IMR-90 (cell line): ENCODE measurements at regions not wholly inside any gene's neighbourhood (a gene's known extent, or its start where the extent isn't known, plus 50 kb on each side); places are given as distances from the start of the nearest gene placed in this dataset.
A peak's percentile ranks its signal among the peaks of the same experiment; 100 is the strongest.

ENCODE experiments used
- ATAC-seq: fragments of 200-7000 bp; cut with Tn5 transposase; 2 replicates; pipeline ENCODE4 v1.9.1; 2020; ENCODE audit warnings: low read depth, mild to moderate bottlenecking, moderate library complexity
- BruUV-seq: library from RNA; stranded (reverse); fragments of 400-500 nt; replicated peaks from 2 replicates; lab custom pipeline; 2021; lab: Mats Ljungman, UMichigan
- CTCF ChIA-PET: fragments of 300-600 bp; formaldehyde crosslinking; extraction: SDS; loops from one replicate; lab custom pipeline; 2021; ENCODE audit warnings: antibody characterized with exemption; lab: Yijun Ruan, JAX
- POLR2A ChIA-PET: fragments of 300-600 bp; sonication (Branson Sonifier 250); formaldehyde crosslinking; loops from one replicate; lab custom pipeline; 2022; ENCODE audit warnings: antibody characterized with exemption; ENCODE audit not compliant: unreplicated experiment; lab: Charles Lee
- DNase-seq: peaks from one replicate; pipeline ENCODE4 v3.0.0; 2013
- H2AFZ ChIP-seq: replicated peaks from 2 replicates; pipeline ENCODE3; 2013; ENCODE audit warnings: low read length, mild to moderate bottlenecking; ENCODE audit not compliant: poor library complexity
- H2AK5ac ChIP-seq: 2 replicates; pipeline ENCODE4 v1.6.1; 2013; ENCODE audit warnings: low read depth, low read length, inconsistent platforms
- H2AK9ac ChIP-seq: replicated peaks from 2 replicates; pipeline ENCODE3; 2013; ENCODE audit warnings: mild to moderate bottlenecking, low read depth, low read length, moderate library complexity; ENCODE audit not compliant: poor library complexity
- H2BK120ac ChIP-seq: 2 replicates; pipeline ENCODE4 v1.6.1; 2013; ENCODE audit warnings: low read depth, low read length, inconsistent platforms
- H2BK15ac ChIP-seq: 3 replicates; pipeline ENCODE4 v1.6.1; 2013; ENCODE audit warnings: low read depth, low read length, inconsistent platforms
- H2BK20ac ChIP-seq: 2 replicates; pipeline ENCODE4 v1.6.1; 2013; ENCODE audit warnings: low read depth, mild to moderate bottlenecking, inconsistent platforms, low read length, moderate library complexity
- H2BK5ac ChIP-seq: 2 replicates; pipeline ENCODE4 v1.6.1; 2013; ENCODE audit warnings: mild to moderate bottlenecking, low read depth, low read length, inconsistent platforms; ENCODE audit not compliant: poor library complexity, severe bottlenecking
- H3K14ac ChIP-seq: replicated peaks from 2 replicates; pipeline ENCODE4 v1.6.1; 2013; ENCODE audit warnings: low read depth, low read length, inconsistent platforms
- H3K18ac ChIP-seq: 2 replicates; pipeline ENCODE4 v1.6.1; 2013; ENCODE audit warnings: low read depth, low read length, control low read depth
- H3K23ac ChIP-seq: 2 replicates; pipeline ENCODE4 v1.6.1; 2013; ENCODE audit warnings: low read depth, low read length, inconsistent platforms
- H3K27ac ChIP-seq: 2 replicates; pipeline ENCODE4 v1.5.1; 2013; ENCODE audit warnings: mild to moderate bottlenecking, control low read depth, low read length; ENCODE audit not compliant: insufficient read depth
- H3K27me3 ChIP-seq: 2 replicates; pipeline ENCODE4 v1.6.1; 2013; ENCODE audit warnings: low read length; ENCODE audit not compliant: control insufficient read depth, insufficient read depth
- H3K36me3 ChIP-seq: 2 replicates; pipeline ENCODE4 v1.6.1; 2013; ENCODE audit warnings: low read length, mixed read lengths; ENCODE audit not compliant: control insufficient read depth, insufficient read depth
- H3K4ac ChIP-seq: 2 replicates; pipeline ENCODE4 v1.6.1; 2013; ENCODE audit warnings: low read depth, low read length, inconsistent platforms
- H3K4me1 ChIP-seq: 2 replicates; pipeline ENCODE4 v1.6.1; 2013; ENCODE audit warnings: low read length, mixed read lengths; ENCODE audit not compliant: control insufficient read depth, insufficient read depth
- H3K4me2 ChIP-seq: 2 replicates; pipeline ENCODE4 v1.6.1; 2013; ENCODE audit warnings: low read depth, mild to moderate bottlenecking, control low read depth, low read length, moderate library complexity
- H3K4me3 ChIP-seq: 2 replicates; pipeline ENCODE4 v1.5.1; 2013; ENCODE audit warnings: low read depth, mild to moderate bottlenecking, control low read depth, low read length, moderate library complexity; ENCODE audit not compliant: insufficient read depth
- H3K56ac ChIP-seq: 2 replicates; pipeline ENCODE4 v1.6.1; 2013; ENCODE audit warnings: low read length, inconsistent platforms; ENCODE audit not compliant: insufficient read depth; ENCODE audit errors: extremely low read depth
- H3K79me1 ChIP-seq, 2 experiments: 2 replicates each; pipeline ENCODE4 v1.6.1; 2013; ENCODE audit warnings: low read length in 2 of 2, inconsistent platforms in 1 of 2, low read depth in 1 of 2
- H3K9ac ChIP-seq: 2 replicates; pipeline ENCODE4 v1.6.1; 2013; ENCODE audit warnings: low read depth, low read length, control low read depth
- H3K9me1 ChIP-seq: 2 replicates; pipeline ENCODE4 v1.6.1; 2013; ENCODE audit warnings: low read length, inconsistent platforms; ENCODE audit not compliant: insufficient read depth
- H3K9me3 ChIP-seq: 2 replicates; pipeline ENCODE4 v1.6.1; 2013; ENCODE audit warnings: low read length; ENCODE audit not compliant: control insufficient read depth, insufficient read depth
- H4K20me1 ChIP-seq: 2 replicates; pipeline ENCODE4 v1.6.1; 2013; ENCODE audit warnings: low read length, inconsistent platforms; ENCODE audit not compliant: insufficient read depth
- H4K5ac ChIP-seq: 2 replicates; pipeline ENCODE4 v1.6.1; 2013; ENCODE audit warnings: mild to moderate bottlenecking, low read depth, low read length, control low read depth
- H4K8ac ChIP-seq, 2 experiments: 2 replicates each; pipeline ENCODE4 v1.6.1; 2013; ENCODE audit warnings: low read depth in 2 of 2, low read length in 2 of 2, control low read depth in 1 of 2, inconsistent platforms in 1 of 2
- H4K91ac ChIP-seq: 2 replicates; pipeline ENCODE4 v1.6.1; 2013; ENCODE audit warnings: low read depth, low read length, inconsistent platforms; ENCODE audit not compliant: insufficient read depth
- BHLHE40 ChIP-seq: fragments of 150-350 bp; IDR thresholded peaks from 2 replicates; pipeline ENCODE4 v1.6.1; 2016; ENCODE audit warnings: mild to moderate bottlenecking, low read depth, low read length
- CEBPB ChIP-seq: IDR thresholded peaks from 2 replicates; pipeline ENCODE4 v1.6.1; 2012; ENCODE audit warnings: low read depth, low read length, improper control_type of control experiment
- CHD1 ChIP-seq: IDR thresholded peaks from 2 replicates; pipeline ENCODE4 v1.6.1; 2012; ENCODE audit warnings: low read depth, low read length, improper control_type of control experiment
- CTCF ChIP-seq: conservative IDR thresholded peaks from 2 replicates; pipeline ENCODE4 v1.5.1; 2012; ENCODE audit warnings: mild to moderate bottlenecking, low read depth, low read length, improper control_type of control experiment
- ELK1 ChIP-seq: fragments of 150-350 bp; IDR thresholded peaks from 2 replicates; pipeline ENCODE4 v1.6.1; 2016; ENCODE audit warnings: low read depth, mild to moderate bottlenecking, low read length, moderate library complexity, borderline replicate concordance
- MAFK ChIP-seq: IDR thresholded peaks from 2 replicates; pipeline ENCODE4 v1.6.1; 2012; ENCODE audit warnings: low read depth, low read length, improper control_type of control experiment
- MAZ ChIP-seq: IDR thresholded peaks from 2 replicates; pipeline ENCODE4 v1.6.1; 2012; ENCODE audit warnings: low read depth, mild to moderate bottlenecking, low read length, improper control_type of control experiment, moderate library complexity, borderline replicate concordance
- MXI1 ChIP-seq: IDR thresholded peaks from 2 replicates; pipeline ENCODE4 v1.6.1; 2012; ENCODE audit warnings: low read depth, mild to moderate bottlenecking, low read length, moderate library complexity, borderline replicate concordance
- NFE2L2 ChIP-seq: fragments of 150-350 bp; IDR thresholded peaks from 2 replicates; pipeline ENCODE4 v1.6.1; 2016; ENCODE audit warnings: low read depth, mild to moderate bottlenecking, low read length
- POLR2A ChIP-seq: IDR thresholded peaks from 2 replicates; pipeline ENCODE4 v1.6.1; 2012; ENCODE audit warnings: mild to moderate bottlenecking, low read depth, low read length
- RAD21 ChIP-seq: IDR thresholded peaks from 2 replicates; pipeline ENCODE4 v1.6.1; 2012; ENCODE audit warnings: low read length, improper control_type of control experiment
- RCOR1 ChIP-seq: IDR thresholded peaks from 2 replicates; pipeline ENCODE4 v1.6.1; 2012; ENCODE audit warnings: mild to moderate bottlenecking, low read length, improper control_type of control experiment; ENCODE audit not compliant: insufficient replicate concordance
- RFX5 ChIP-seq: IDR thresholded peaks from 2 replicates; pipeline ENCODE4 v1.8.0; 2012; ENCODE audit warnings: low read depth, mild to moderate bottlenecking, low read length, moderate library complexity
- SMC3 ChIP-seq: fragments of 150-350 bp; IDR thresholded peaks from 2 replicates; pipeline ENCODE4 v1.6.1; 2016; ENCODE audit warnings: low read depth, mild to moderate bottlenecking, antibody characterized with exemption, low read length, moderate library complexity
- USF2 ChIP-seq: fragments of 150-350 bp; IDR thresholded peaks from 2 replicates; pipeline ENCODE4 v1.6.1; 2017; ENCODE audit warnings: mild to moderate bottlenecking, antibody characterized with exemption, low read length, low read depth
- WGBS, 2 experiments: methylation state at CpG; one replicate each; pipeline versions ENCODE4 v1.1.5 to v1.1.7; 2013; ENCODE audit warnings: missing lambda C conversion rate in 2 of 2; ENCODE audit not compliant: insufficient read length in 1 of 2; ENCODE audit errors: extremely low coverage in 2 of 2; 5-methylcytosine and 5-hydroxymethylcytosine counted together
- dilution Hi-C: fragments of 300-500 bp; cut with HindIII; formaldehyde crosslinking; loops from one replicate; pipeline ENCODE4 v1.14.3; 2018; ENCODE audit warnings: low sequenced_read_pairs; ENCODE audit not compliant: unreplicated experiment
- in situ Hi-C: fragments of 300-500 bp; cut with MboI; formaldehyde crosslinking; loops from 3 replicates; pipeline ENCODE4 v1.14.3; 2019; ENCODE audit warnings: low sequenced_read_pairs, inconsistent platforms, mixed read lengths
- intact Hi-C: fragments of 100-400 bp; cut with micrococcal nuclease; formaldehyde crosslinking; loops from 2 replicates; pipeline ENCODE4 v1.10.0; 2022

GRCh38 chrX:550514-550913 lies 80.1 kb upstream of the SHOX start:
- Histone ChIP-seq H3K14ac (no peak overlapping the region), H2AFZ (no peak overlapping the region), H2BK120ac (no peak overlapping the region), H3K9me1 (no peaks in the 10 kb centered on the region), H3K4me2 (no peak overlapping the region), H2BK15ac (no peak overlapping the region), H4K20me1 (no peaks in the 10 kb centered on the region), H4K8ac (no peak overlapping the region), H3K4me3 (no peak overlapping the region), H3K9ac (no peak overlapping the region), H2AK5ac (no peak overlapping the region), H4K5ac (no peak overlapping the region), H3K27ac (no peak overlapping the region), H2AK9ac (no peak overlapping the region), H3K4ac (no peak overlapping the region), H4K91ac (no peak overlapping the region), H2BK5ac (peak overlapping the region; percentile 39), H3K36me3 (no peaks in the 10 kb centered on the region), H3K56ac (no peak overlapping the region), H3K9me3 (peaks cover 20% of the 10 kb centered on the region), H3K4me1 (no peaks in the 10 kb centered on the region), H3K27me3 (no peaks in the 10 kb centered on the region), H3K23ac (no peak overlapping the region), H3K79me1 (no peaks in the 10 kb centered on the region), H3K18ac (no peak overlapping the region), H2BK20ac (no peak overlapping the region)
- dilution Hi-C loops = no loop called here
- POLR2A ChIA-PET = no interaction called here
- in situ Hi-C loops = no loop called here
- ATAC-seq = no peak
- no peak for TF ChIP-seq CEBPB
- TF ChIP-seq MAFK = no peak
- no peak for TF ChIP-seq NFE2L2
- TF ChIP-seq ELK1 = no peak
- TF ChIP-seq CHD1 = no peak
- TF ChIP-seq POLR2A = no peak
- TF ChIP-seq SMC3 = no peak
- TF ChIP-seq RAD21 = no peak
- TF ChIP-seq MXI1 = no peak
- no peak for TF ChIP-seq CTCF
- TF ChIP-seq MAZ = no peak
- TF ChIP-seq RCOR1 = no peak
- TF ChIP-seq BHLHE40 = no peak
- TF ChIP-seq USF2 = no peak
- TF ChIP-seq RFX5 = no peak
- no peak for DNase-seq
- no TSS peak for BruUV-seq
- CTCF ChIA-PET = no interaction called here
- intact Hi-C loops = no loop called here
- 29% methylated on average over 1 of the region's 1 CpG; no CpG with 5 or more reads in 1 of the 2 experiments for WGBS, 2 experiments
